Liver (tissue), 8 donors: ENCODE measurements at regions not wholly inside any gene's neighbourhood (a gene's known extent, or its start where the extent isn't known, plus 50 kb on each side); places are given as distances from the start of the nearest gene placed in this dataset.
"Not testable (repeated sequence)": the region's sequence is repeated elsewhere in the genome, so short reads cannot be mapped to it uniquely, and the experiment has no call there.

Experiments used
- DNase-seq: peaks from one replicate; pipeline ENCODE4 v3.0.0-alpha.2; 2017; ENCODE audit warnings: low spot score
- H3K27ac ChIP-seq, 2 donors: one replicate each; pipeline ENCODE4 v1.7.0; 2013; ENCODE audit warnings: inconsistent platforms in 2 of 2, low read length in 2 of 2, control low read depth in 1 of 2, low read depth in 1 of 2, mild to moderate bottlenecking in 1 of 2
- H3K27me3 ChIP-seq, 4 donors: one replicate each; pipeline versions ENCODE4 v1.6.1 to v1.7.0; 2013; ENCODE audit warnings: low read length in 3 of 4, inconsistent platforms in 1 of 4, mild to moderate bottlenecking in 1 of 4, moderate library complexity in 1 of 4; ENCODE audit not compliant: control insufficient read depth in 4 of 4, insufficient read depth in 4 of 4
- H3K36me3 ChIP-seq, 4 donors: one replicate each; pipeline versions ENCODE4 v1.6.1 to v1.7.0; 2013; ENCODE audit warnings: low read length in 3 of 4, mild to moderate bottlenecking in 3 of 4, low read depth in 1 of 4, moderate library complexity in 1 of 4; ENCODE audit not compliant: control insufficient read depth in 4 of 4, insufficient read depth in 3 of 4
- H3K4me1 ChIP-seq, 4 donors: one replicate each; pipeline versions ENCODE4 v1.6.1 to v1.7.0; 2013; ENCODE audit warnings: low read length in 3 of 4, mild to moderate bottlenecking in 3 of 4, moderate library complexity in 1 of 4; ENCODE audit not compliant: control insufficient read depth in 4 of 4, insufficient read depth in 4 of 4
- H3K4me3 ChIP-seq, 3 donors: one replicate each; pipeline versions ENCODE4 v1.6.1 to v1.7.0; 2013; ENCODE audit warnings: low read length in 3 of 3, control low read depth in 1 of 3, low read depth in 1 of 3, mild to moderate bottlenecking in 1 of 3
- H3K9ac ChIP-seq, 2 donors: one replicate each; pipeline ENCODE4 v1.7.0; 2013; ENCODE audit warnings: low read length in 2 of 2, mild to moderate bottlenecking in 2 of 2, moderate library complexity in 2 of 2, control low read depth in 1 of 2, low read depth in 1 of 2
- H3K9me3 ChIP-seq, 4 donors: one replicate each; pipeline versions ENCODE4 v1.6.1 to v1.7.0; 2013; ENCODE audit warnings: low read length in 3 of 4; ENCODE audit not compliant: control insufficient read depth in 4 of 4
- CTCF ChIP-seq: fragments of 150-350 bp; IDR thresholded peaks from 2 replicates; pipeline ENCODE4 v1.5.1; 2017; ENCODE audit warnings: improper control_type of control experiment, low read depth, low read length; ENCODE audit not compliant: missing input control
- EGR1 ChIP-seq, 2 donors: IDR thresholded peaks; 2 replicates each; pipeline ENCODE4 v1.6.1; 2016 to 2018; ENCODE audit warnings: antibody characterized with exemption in 2 of 2, low read depth in 2 of 2
- GABPA ChIP-seq, 2 donors: IDR thresholded peaks in 1 of 2; conservative IDR thresholded peaks in 1 of 2; 2 replicates each; pipeline ENCODE4 v1.6.1; 2016; ENCODE audit warnings: antibody characterized with exemption in 2 of 2, mild to moderate bottlenecking in 1 of 2, moderate library complexity in 1 of 2
- HNF4A ChIP-seq, 2 donors: conservative IDR thresholded peaks; 2 replicates each; pipeline ENCODE4 v1.6.1; 2016; ENCODE audit warnings: antibody characterized with exemption in 2 of 2, mild to moderate bottlenecking in 2 of 2
- HNF4G ChIP-seq: IDR thresholded peaks from 2 replicates; pipeline ENCODE4 v1.6.1; 2016; ENCODE audit warnings: antibody characterized with exemption
- JUND ChIP-seq, 2 donors: IDR thresholded peaks; 2 replicates each; pipeline ENCODE4 v1.6.1; 2016; ENCODE audit warnings: antibody characterized with exemption in 2 of 2
- RAD21 ChIP-seq, 2 donors: IDR thresholded peaks; 2 replicates each; pipeline ENCODE4 v1.6.1; 2016; ENCODE audit warnings: antibody characterized with exemption in 2 of 2, mild to moderate bottlenecking in 2 of 2
- RXRA ChIP-seq, 2 donors: IDR thresholded peaks; 2 replicates each; pipeline ENCODE4 v1.6.1; 2017 to 2018; ENCODE audit warnings: antibody characterized with exemption in 2 of 2, mild to moderate bottlenecking in 1 of 2
- TAF1 ChIP-seq: conservative IDR thresholded peaks from 2 replicates; pipeline ENCODE4 v1.6.1; 2016; ENCODE audit warnings: antibody characterized with exemption, mild to moderate bottlenecking
- YY1 ChIP-seq: IDR thresholded peaks from 2 replicates; pipeline ENCODE4 v1.6.1; 2016; ENCODE audit warnings: antibody characterized with exemption, mild to moderate bottlenecking
- WGBS: extraction: QIAGEN DNeasy Blood & Tissue Kit; methylation state at CpG from one replicate; pipeline ENCODE4 v1.1.7; 2013; 5-methylcytosine and 5-hydroxymethylcytosine counted together
- TF ChIP-seq, protein P1 (sequence below): IDR thresholded peaks from 2 replicates; pipeline ENCODE4 v1.6.1; 2016; ENCODE audit warnings: antibody characterized with exemption
- TF ChIP-seq, protein P2 (sequence below): IDR thresholded peaks from 2 replicates; pipeline ENCODE4 v1.6.1; 2016; ENCODE audit warnings: antibody characterized with exemption
- TF ChIP-seq, protein P3 (sequence below): IDR thresholded peaks from 2 replicates; pipeline ENCODE4 v1.6.1; 2016; ENCODE audit warnings: antibody characterized with exemption, mild to moderate bottlenecking
- TF ChIP-seq, protein P4 (sequence below): IDR thresholded peaks from 2 replicates; pipeline ENCODE4 v1.6.1; 2016; ENCODE audit warnings: antibody characterized with exemption
- donor health status: healthy.
- donor health status: healthy.
- donor health status: healthy.
- donor health status: healthy.
- donor health status: healthy.

- H3K36me3 ChIP-seq: no peaks in the 10 kb centered on the region
- WGBS: 30% methylated on average over 8 of the region's 8 CpGs
- DNase-seq: no peak
Measured at GRCh38 chr3:103554451-103554850, 1119.6 kb downstream of the ZPLD1 start.

GRCh38 chr3:103564116-103564515, 1129.3 kb downstream of the ZPLD1 start:
- WGBS: 83% methylated on average over 6 of the region's 6 CpGs
- not testable (repeated sequence) for H3K9me3 ChIP-seq, H3K4me1 ChIP-seq

More at GRCh38 chr3:103554451-103554850, 1119.6 kb downstream of the ZPLD1 start:
- Histone ChIP-seq H3K4me1 (no peaks in the 10 kb centered on the region), H3K9me3 (no peaks in the 10 kb centered on the region), H3K27me3 (no peaks in the 10 kb centered on the region), H3K4me3 (no peak overlapping the region), H3K27ac (no peak overlapping the region), H3K9ac (no peak overlapping the region)
- TF ChIP-seq, protein P1, sequence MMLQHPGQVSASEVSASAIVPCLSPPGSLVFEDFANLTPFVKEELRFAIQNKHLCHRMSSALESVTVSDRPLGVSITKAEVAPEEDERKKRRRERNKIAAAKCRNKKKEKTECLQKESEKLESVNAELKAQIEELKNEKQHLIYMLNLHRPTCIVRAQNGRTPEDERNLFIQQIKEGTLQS: no peak
- TF ChIP-seq TAF1 (no peak), GABPA (IDR thresholded peaks at IDR 0.05 in 1 of 2, conservative IDR thresholded peaks at IDR 0.05 in 1 of 2) (no peak), EGR1 (IDR thresholded peaks at IDR 0.05; ENCODE audit: low read depth in 2 of 2) (no peak), RXRA (IDR thresholded peaks at IDR 0.05) (no peak), CTCF (no peak), HNF4G (no peak), HNF4A (conservative IDR thresholded peaks at IDR 0.05) (no peak), YY1 (no peak), RAD21 (IDR thresholded peaks at IDR 0.05) (no peak)
- TF ChIP-seq, protein P2, sequence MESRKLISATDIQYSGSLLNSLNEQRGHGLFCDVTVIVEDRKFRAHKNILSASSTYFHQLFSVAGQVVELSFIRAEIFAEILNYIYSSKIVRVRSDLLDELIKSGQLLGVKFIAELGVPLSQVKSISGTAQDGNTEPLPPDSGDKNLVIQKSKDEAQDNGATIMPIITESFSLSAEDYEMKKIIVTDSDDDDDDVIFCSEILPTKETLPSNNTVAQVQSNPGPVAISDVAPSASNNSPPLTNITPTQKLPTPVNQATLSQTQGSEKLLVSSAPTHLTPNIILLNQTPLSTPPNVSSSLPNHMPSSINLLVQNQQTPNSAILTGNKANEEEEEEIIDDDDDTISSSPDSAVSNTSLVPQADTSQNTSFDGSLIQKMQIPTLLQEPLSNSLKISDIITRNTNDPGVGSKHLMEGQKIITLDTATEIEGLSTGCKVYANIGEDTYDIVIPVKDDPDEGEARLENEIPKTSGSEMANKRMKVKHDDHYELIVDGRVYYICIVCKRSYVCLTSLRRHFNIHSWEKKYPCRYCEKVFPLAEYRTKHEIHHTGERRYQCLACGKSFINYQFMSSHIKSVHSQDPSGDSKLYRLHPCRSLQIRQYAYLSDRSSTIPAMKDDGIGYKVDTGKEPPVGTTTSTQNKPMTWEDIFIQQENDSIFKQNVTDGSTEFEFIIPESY: no peak

GRCh38 chr3:103585809-103586208, 1151.0 kb downstream of the ZPLD1 start:
- no peak for TF ChIP-seq TAF1
- TF ChIP-seq, protein P3, sequence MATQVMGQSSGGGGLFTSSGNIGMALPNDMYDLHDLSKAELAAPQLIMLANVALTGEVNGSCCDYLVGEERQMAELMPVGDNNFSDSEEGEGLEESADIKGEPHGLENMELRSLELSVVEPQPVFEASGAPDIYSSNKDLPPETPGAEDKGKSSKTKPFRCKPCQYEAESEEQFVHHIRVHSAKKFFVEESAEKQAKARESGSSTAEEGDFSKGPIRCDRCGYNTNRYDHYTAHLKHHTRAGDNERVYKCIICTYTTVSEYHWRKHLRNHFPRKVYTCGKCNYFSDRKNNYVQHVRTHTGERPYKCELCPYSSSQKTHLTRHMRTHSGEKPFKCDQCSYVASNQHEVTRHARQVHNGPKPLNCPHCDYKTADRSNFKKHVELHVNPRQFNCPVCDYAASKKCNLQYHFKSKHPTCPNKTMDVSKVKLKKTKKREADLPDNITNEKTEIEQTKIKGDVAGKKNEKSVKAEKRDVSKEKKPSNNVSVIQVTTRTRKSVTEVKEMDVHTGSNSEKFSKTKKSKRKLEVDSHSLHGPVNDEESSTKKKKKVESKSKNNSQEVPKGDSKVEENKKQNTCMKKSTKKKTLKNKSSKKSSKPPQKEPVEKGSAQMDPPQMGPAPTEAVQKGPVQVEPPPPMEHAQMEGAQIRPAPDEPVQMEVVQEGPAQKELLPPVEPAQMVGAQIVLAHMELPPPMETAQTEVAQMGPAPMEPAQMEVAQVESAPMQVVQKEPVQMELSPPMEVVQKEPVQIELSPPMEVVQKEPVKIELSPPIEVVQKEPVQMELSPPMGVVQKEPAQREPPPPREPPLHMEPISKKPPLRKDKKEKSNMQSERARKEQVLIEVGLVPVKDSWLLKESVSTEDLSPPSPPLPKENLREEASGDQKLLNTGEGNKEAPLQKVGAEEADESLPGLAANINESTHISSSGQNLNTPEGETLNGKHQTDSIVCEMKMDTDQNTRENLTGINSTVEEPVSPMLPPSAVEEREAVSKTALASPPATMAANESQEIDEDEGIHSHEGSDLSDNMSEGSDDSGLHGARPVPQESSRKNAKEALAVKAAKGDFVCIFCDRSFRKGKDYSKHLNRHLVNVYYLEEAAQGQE: no peak
- no peak for TF ChIP-seq JUND (IDR thresholded peaks at IDR 0.05)
- no peak for TF ChIP-seq RXRA (IDR thresholded peaks at IDR 0.05)
- TF ChIP-seq, protein P4, sequence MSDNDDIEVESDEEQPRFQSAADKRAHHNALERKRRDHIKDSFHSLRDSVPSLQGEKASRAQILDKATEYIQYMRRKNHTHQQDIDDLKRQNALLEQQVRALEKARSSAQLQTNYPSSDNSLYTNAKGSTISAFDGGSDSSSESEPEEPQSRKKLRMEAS: no peak
- Histone ChIP-seq H3K9me3 (no peaks in the 10 kb centered on the region), H3K27ac (no peak overlapping the region), H3K36me3 (no peaks in the 10 kb centered on the region), H3K4me1 (no peaks in the 10 kb centered on the region), H3K27me3 (no peaks in the 10 kb centered on the region), H3K9ac (no peak overlapping the region), H3K4me3 (no peak overlapping the region)
- 66% methylated on average over 4 of the region's 4 CpGs for WGBS
- DNase-seq: no peak

More at GRCh38 chr3:103564116-103564515, 1129.3 kb downstream of the ZPLD1 start:
- not testable (repeated sequence) for H3K27me3 ChIP-seq, H3K27ac ChIP-seq, H3K9ac ChIP-seq, H3K4me3 ChIP-seq, DNase-seq, H3K36me3 ChIP-seq
